ENCODE measurements at regions not wholly inside any gene's neighbourhood (a gene's known extent, or its start where the extent isn't known, plus 50 kb on each side); places are given as distances from the start of the nearest gene placed in this dataset.

DNA sequence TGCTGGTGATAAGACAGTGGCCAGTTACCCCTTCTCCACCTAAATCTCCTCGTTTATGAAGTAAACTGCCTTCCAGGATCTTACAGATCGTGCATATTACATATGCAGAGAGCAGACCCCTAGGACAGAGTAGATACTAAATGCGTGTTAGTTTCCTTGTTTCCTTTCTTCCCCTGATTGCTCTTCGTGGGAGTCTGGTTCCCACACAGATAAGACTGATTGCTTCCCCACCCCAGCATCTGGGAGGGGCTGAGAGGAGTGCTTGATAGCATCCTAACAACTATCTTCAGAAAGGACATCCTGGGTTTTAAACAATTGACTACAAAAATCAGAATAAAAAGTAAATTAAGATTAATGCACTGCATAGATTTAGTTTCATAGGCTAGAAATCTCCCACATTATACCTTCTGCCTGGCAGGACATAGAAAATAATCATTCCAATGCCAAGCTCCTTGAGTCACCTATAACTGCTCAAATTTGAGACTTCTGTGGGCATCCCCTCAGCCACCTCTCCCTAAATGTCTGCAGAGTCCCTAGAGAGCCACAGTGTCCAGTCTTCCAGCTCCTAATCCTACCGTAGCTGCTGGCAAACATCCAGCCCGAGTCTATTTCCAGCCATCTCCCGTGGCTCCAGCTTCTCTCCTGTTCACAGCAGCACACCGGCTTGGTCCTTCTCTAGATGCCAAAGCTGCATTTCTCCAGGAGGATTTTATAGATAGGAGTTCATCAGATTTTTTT is 128.3 kb downstream of the LRRC30 start:
- no peak for DNase-seq

GRCh38 chr18:7360606-7361170 is 129.8 kb downstream of the LRRC30 start:
- DNase-seq = no peak

DNA sequence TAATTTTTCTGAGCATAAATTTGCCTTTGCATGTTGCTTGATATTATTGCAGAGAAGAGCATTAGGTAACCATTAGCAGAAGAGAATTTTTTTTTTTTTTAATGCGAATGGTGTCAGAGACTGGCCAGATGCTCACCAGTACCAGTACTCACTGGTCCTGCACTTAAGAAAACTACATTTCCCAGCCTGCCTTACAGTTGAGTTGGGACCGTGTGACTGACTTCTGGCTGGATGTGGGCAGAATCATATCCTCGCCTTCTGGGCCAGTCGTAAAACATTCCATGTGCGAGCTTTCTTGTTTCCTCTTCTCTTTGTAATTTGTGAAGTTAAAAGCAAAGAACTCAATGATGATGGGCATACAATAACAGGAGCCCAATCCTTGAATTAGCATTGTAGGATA is 132.4 kb downstream of the LRRC30 start:
- no peak for DNase-seq

- no peak for DNase-seq
Observed at GRCh38 chr18:7366597-7366996, 135.7 kb downstream of the LRRC30 start.

DNA sequence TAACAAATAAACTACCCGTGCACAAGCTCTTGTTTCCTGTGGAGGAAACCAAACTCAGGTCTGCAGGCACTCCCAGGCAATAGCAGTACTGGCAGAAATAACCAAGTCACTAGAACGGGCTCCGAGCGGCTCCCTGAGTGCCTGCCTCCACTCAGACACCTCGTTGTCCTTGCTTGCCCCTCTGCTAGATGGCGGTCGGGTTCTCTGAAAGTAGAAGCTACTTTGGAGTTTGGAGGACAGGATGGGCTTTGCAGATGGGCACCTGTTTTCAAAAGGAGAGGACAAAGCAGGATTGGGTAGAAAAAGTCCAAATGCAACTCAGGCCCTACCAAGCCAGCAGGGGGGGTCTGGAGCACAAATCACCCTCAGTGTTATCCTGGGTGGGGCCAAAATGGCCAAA is 136.4 kb downstream of the LRRC30 start:
- no peak for DNase-seq

DNA sequence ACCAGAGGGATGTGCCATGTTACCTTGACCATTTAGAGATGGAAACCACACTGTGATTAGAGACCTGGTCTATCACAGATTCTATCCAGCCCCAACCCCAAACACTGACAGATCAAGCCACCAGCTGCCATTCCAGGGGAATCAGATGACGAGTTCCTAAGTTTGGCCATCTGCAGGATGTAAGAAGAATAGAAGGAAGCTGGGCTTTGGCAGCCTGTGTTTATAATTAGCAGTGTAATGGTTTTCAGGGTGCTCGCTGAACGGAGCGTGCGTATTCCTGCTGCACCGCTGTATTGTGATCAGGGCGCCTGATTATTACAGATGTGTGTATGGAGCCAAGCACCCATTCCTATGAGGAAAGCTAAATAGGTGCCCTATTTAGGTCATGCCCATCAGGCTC is 138.1 kb downstream of the LRRC30 start:
- no peak for DNase-seq

DNA sequence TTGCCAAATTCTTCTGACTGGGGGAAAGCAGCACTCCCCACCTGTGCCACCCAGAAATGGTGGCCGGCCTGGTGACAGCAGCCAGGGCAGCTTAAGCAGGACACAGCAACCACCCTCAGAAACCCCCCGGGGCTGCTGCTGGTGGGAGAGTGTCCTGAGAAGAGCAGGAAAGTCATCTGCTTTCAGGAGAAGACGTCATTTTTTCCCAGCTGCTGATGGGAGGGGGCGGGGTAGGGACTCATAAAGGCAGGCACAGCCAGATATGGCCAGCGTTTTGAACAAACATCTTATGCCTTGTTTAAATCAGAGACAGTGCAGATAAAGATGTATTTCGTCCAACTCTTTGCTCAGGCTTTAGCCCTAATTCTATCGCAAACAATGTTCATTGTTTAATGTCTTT is 139.5 kb downstream of the LRRC30 start:
- peak; percentile 21 for DNase-seq

- DNase-seq = no peak
Observed at GRCh38 chr18:7370802-7371201, 139.9 kb downstream of the LRRC30 start.

DNA sequence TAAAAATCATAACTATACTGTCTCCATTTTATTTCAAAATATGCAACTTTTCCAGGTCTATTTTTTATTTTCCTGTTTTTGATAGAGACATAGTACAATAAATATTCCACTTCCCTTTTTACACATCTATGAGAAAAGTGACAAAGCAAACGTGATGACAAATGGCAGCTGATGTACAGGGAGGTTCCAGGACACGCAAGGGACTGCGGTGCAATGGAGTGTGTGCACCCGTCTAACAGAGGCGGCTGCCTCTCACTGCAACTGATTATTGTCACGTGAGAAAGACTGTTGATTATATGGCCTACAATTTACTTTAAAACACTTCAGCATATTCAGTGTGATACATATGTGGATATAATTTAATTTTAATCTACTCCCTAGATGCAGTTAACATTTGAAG is 142.6 kb downstream of the LRRC30 start:
- no peak for DNase-seq

DNA sequence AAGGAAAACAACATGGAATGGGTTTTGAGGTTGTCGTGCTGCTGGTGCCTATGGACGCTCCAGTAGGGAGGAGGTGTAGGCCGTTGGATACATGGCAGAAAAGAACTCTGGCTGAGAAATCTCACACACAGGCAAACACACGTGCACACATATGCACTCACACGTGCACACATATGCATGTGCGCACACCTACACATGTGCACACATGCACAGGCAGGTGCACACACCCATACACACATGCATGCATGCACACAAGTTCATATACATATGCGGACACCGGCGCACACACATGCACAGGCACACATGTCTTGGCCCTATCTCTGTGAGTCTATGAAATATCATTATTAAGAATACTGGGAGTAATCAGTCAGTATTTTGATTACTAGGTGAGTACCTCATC is 150.4 kb downstream of the LRRC30 start:
- no peak for DNase-seq

GRCh38 chr18:7382328-7383001 is 151.6 kb downstream of the LRRC30 start:
- no peak for DNase-seq

DNA sequence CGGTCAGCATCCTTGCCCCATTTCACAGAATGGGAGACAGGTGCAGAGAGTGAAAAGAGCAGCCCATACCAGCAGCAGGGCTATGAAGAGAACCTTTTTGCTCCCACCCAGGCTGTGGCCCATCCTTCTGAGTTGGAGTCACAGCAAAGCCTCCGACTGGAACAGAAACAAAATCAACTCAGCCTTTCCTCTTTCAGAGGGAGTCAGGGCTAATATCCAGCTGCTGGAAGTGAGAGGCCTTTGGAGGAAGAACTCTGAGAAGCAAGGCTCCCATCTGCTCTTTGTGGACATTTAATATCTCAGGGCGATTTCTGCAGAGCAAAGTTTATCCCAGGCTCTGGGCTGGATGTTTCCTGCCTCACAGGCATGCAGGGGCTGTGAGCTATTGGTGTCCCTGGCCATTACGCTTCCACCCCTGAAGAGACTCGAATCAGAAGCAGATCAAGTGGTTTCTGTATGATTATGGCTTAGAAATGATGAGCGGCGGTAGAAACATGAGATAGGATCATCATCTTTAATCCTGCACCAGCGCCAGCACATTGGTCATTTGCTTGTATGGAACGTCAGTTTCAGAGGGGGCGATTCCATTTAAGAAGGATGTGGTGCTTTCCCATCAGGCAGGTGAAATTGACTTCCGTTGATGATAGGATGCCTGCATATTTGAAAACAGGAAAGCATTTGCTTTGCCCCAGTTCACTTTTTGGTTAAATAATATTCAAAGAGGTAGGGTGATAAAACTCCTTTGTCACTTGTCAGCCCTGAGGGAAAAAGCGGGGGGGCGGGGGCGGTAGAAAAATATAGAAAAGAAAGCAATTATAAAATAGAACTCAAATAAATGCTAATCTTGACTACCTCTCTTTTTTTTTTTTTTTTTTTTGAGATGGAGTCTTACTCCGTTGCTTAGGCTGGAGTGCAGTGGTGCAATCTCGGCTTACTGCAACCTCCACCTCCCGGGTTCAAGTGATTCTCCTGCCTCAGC is 152.4 kb downstream of the LRRC30 start:
- no peak for DNase-seq

DNA sequence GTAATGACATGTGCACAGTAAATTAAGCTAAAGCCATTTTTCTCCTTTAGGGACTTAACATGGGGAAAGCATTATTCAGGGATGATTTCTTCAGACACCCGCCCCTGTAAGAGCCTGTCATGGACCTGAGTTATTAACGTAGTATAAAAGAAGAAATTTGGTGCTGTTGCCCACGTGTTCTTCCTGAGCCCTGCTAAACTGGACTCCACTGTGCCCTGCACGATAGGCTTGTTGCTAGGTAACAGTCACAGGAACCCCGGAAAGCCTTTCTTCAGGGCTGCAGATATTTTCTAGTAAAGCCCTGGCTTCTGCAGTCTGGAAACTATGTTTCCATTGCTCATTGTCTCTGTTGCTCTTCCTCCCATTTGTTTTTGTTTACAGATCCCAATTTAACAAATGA is 157.9 kb downstream of the LRRC30 start:
- DNase-seq = peak; percentile 49

- no peak for DNase-seq
Observed at GRCh38 chr18:7390731-7391492, 160.0 kb downstream of the LRRC30 start.

GRCh38 chr18:7393080-7393479 is 162.2 kb downstream of the LRRC30 start:
- peak; percentile 37 for DNase-seq

DNA sequence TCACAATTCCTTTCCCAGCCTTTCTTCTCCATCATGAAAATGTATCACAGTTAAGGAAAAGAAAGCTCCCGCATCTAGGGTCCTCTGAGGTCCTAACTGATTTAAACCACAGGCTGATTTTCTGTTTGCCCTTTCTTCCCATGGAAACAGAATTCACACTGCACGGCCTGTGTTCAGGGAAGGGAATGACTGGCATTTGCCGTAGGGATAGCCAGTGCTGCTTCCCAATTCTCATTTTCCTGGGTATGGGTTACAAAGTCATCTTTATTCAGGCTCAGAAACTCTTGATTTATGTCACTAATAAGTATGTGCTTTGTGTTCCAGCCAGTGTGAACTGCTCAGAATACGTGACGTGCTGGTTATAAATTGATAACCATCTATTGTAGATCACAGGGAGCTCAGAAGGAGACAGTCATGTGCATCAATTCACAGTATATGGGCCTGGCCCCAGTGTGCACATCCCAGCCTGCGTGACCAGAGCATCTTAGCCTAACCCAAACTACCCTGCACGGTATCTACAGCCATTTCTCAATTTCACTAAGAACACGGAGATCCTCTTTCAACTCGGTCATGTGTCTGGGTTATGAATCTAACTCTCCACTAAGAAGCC is 163.3 kb downstream of the LRRC30 start:
- DNase-seq = no peak

DNA sequence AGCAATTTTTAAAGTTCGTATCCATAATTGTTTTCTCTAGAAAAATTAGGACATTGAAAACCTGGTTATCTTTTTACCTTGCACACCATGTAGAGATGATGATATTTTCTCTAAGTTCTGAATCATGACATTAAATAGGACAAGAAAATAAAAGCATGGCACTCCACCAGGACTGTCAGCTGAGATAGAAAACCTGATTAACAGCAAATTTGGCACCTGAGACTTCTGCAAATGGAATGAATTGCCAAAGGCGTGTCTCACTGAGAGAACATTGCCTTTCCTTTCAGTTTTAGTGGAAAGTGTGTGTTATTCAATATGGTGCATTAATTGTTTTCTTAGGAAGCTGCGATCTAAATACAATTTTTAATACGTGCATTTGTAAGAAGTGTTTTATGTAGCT is 164.7 kb downstream of the LRRC30 start:
- no peak for DNase-seq

GRCh38 chr18:7413906-7414305 is 153.2 kb upstream of the PTPRM start:
- DNase-seq = no peak

GRCh38 chr18:7414459-7414858 is 152.7 kb upstream of the PTPRM start:
- DNase-seq = no peak

DNA sequence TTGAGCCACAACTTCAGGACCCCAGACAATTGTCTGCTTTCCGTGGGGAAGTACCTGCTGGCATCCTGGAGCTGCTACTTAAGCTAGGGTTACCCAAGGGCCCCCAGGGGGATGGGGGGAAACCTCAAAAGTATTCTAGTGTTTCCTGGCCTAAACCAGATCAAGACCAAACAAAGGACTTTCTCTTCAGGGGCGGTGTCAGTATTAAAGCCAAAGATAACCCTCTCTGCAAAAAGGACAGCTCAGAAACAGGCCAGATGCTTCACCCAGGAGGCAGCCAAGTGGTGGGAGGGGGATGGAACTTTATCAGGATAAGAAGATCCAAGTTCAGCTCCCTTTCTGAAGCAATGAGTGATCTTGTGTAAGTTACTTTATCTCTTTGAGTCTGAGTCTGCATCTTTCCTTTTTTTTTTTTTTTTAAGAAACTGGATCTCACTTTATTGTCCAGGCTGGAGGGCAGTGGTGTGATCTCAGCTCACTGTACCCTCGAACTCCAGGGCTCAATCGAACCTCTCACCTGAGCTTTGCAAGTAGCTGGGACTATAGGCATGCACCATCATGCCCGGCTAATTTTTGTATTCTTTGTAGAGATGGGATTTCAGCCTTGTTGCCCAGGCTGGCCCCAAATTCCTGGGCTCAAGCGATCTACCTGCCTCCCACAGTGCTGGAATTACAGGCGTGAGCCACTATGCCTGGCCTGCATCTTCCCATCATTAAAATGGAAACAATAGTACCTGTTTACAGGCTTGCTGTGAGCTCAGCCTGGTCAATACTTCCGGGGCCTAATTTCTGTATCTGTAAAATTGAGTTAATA is 151.8 kb upstream of the PTPRM start:
- no peak for DNase-seq

GRCh38 chr18:7417727-7418126 is 149.4 kb upstream of the PTPRM start:
- no peak for DNase-seq

Data from retina (tissue), 1 donor.